Posterior vena cava (tissue), 2 donors: ENCODE measurements at regions not wholly inside any gene's neighbourhood (a gene's known extent, or its start where the extent isn't known, plus 50 kb on each side); places are given as distances from the start of the nearest gene placed in this dataset.

Source experiments
- DNase-seq: peaks from one replicate; pipeline ENCODE4 v3.0.0-alpha.2; 2020; ENCODE audit warnings: low spot score
- intact Hi-C, 2 donors: fragments of 100-400 bp; cut with DNase I; formaldehyde crosslinking; loops; one replicate each; pipeline versions ENCODE4 v1.14.1 to v1.14.2; 2022 to 2023
- donor health status: DM: yes; HTN: yes; CAD: no.
- donor health status: DM: yes; HTN: yes; CAD: no.

DNA sequence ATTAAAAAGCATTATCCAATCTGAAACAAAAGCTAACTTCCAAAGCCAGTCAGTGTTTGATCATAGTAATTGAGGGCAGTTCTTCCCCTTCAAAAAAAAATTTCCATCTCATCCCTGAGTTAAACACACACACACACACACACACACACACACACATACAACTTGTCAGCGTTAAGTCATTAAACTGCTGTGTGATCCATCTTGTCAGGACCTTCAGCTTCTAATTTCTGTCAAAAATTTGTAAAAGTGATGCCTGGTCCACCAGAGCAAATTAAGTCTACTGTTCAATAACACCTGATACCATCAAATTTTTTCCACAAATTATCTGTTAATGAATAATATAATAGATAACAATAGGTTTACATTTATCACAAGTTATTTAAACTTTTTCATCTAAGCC, 198.7 kb downstream of the GPX5 start:
- no peak for DNase-seq
- intact Hi-C loops: no loop called here

DNA sequence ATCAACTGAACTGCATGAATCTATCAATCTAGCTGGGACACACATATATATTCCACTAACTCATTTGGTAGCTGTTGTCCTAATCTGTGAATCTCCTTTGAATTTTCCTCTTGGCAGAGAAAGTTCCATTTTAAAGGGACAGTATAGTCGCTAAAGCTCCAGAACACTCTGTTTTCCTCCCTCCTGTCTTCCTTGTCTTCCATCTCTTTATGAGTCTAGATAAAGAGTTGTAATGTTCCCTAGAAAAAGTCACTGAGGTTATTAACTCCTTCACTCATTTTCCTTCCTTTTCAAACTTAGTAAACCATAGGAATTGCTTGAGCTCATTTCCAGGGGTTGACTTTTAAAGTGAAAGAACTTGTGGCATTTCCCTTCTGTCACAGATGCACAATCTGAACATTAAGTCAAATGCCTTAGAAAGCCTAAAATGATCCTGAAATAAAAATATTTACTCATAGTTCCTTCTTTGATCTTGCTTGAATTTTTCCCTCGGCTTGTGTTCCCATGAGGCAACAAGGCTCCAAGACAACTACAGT, 198.4 kb downstream of the TRIM27 start:
- DNase-seq: no peak
- intact Hi-C loops: no loop called here

DNA sequence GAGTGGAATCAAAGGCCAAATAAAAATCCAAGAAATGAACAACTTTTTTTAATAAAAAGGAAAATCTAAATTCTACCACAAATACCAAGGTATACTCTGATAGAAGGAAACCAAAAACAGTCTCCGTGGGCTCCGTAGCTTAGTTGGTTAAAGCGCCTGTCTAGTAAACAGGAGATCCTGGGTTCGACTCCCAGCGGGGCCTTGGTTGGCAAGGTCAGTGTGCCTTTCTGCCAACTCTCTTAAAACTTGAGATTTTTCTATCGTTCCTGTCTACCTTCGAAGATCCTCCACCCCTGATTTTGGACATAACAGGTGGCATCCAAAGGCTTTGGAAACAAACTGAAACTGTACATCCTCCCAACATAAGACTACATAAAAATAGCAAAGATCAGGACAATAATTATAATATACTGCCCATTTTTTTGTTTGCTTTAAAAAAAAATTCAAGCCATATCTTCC, 197.9 kb downstream of the TRIM27 start:
- intact Hi-C loops: no loop called here
- DNase-seq: no peak

DNA sequence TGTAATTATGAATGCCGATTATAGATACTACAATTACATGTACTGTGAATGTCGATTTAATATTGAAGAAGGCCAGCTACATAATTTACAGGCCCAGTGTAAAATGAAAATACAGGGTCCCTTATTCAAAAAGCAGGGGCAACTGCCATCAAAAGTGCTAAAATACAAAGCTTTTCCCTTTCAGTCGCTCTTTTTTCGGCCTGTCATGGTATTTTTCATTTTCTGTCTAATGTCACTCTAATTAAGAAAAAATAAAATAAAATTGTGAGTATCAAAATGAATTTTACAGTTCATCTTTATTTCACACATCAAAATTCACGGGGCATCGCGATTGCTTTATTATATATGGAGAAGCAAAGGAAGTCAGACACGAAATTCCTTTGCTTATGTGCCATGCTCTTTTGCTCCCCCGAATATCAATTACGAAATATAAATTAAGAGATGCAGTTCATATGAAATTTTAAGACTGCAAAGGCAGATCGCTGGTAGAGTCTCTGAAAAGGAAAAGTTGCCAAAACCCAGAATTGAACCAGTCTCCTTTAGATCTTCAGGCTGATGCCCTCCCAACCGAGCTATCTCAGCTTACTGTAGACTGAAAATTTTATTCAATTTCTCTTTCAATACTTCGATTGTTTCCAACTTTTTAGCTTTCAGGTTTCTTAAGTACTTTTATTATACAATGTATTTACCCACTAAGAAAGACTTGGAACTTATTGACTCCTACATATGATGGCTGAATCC, 197.0 kb downstream of the TRIM27 start:
- intact Hi-C loops: no loop called here
- DNase-seq: no peak

DNA sequence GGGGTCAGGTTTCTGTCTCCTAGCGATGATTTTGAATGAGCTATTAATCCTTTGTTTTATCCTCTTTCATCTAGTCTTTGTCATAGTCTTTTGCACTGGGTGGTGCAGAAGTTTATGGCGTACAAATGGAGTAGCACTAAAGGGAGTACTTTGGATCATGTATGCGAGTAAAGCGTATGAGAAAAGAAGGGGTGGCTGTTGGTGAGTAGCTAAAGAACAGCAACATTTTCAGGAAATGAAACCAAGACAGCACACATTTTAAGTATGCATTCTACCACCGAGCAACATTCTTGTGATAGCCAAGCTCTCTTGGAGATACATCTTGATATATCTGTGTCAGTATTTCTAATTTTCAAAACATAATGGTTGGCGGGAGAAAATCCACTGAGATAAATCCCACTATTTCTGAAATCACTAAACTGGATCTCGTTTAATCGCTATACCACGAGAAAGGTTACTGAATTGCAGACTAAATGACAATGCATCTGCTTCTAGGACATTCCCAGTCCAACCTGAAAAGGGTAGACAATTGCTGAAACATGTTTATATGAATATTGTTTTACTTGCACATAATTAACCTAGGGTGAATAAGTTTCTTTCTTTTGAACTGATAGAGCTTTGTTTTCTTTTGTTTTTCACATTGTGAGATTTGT, 196.1 kb downstream of the TRIM27 start:
- intact Hi-C loops: no loop called here
- DNase-seq: no peak

DNA sequence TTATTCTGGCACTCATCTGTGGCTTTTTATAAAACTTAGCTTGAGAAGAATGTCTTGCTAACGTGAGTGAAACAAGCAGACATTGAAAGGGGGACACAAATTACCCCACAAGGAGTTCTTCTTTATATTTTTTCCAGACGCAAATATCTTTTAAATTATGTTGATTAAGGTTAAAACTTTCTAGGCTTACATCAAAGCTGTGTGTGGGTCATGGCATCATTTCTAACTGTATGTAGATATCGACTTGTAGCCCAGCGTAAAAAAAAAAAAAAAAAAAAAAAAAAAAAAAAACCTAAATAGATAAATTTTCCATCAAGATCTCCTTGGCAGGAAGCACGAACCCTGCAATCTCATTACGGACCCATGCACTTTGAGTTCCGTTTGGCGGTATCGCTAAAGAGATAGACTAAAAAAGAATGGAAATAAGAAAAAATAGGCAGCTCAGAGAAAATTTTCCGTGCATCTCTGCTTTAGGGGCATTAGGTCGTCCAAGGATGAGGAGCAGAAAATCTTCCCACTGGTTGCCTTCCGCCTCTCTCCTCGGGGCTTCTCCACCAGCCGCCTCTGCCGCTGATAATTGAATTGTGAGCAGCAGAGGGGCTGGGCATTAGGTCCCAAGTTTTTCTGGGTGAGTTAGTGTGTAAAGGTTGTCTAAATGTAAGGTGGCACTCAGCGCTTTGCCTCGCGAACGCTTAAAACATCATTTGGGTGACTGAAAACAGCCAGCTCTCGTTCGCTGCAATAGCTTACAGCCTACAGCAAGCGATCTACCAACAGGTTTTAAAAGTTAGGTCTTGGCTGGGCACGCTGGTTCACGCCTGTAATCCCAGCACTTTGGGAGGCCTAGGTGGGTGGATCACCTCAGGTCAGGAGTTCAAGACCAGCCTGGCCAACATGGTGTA, 194.0 kb downstream of the TRIM27 start:
- no peak for DNase-seq
- intact Hi-C loops: no loop called here

DNA sequence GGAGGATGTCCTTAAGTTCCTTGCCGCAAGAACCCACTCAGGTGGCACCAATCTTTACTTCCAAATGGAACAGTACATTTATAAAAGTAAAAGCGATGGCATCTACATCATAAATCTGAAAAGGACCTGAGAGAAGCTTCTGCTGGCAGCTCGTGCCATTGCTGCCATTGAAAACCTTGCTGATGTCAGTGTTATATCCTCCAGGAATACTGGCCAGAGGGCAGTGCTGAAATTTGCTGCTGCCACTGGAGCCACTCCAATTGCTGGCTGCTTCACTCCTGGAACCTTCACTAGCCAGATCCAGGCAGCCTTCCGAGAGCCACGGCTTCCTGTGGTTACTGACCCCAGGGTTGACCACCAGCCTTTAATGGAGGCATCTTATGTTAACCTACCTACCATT, 191.7 kb downstream of the TRIM27 start:
- intact Hi-C loops: no loop called here
- DNase-seq: no peak

DNA sequence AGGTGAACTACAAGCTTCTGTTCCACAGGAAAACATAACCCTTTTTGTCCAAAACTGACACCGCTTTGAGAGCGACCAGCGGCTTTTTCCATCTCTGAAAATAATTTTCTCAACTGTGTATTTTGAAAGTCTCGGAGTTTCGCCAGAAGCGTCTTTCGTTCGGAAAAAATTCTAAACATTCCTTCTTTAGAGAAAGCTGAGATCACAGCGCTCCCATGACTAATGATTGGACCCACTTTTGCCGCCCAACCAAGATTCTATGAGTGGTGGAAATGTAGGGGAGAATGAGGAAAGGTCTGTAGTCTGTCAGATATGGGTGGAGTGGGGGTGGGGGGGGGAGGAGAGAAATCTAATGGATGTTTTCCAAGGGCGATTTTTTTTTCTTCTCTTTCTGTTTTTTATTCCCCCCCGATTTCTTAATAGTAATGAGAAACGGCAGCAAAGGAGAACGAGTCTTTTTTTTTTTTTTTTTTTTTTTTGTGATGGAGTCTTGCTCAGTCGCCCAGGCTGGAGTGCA, 189.3 kb downstream of the TRIM27 start:
- intact Hi-C loops: no loop called here
- DNase-seq: no peak

DNA sequence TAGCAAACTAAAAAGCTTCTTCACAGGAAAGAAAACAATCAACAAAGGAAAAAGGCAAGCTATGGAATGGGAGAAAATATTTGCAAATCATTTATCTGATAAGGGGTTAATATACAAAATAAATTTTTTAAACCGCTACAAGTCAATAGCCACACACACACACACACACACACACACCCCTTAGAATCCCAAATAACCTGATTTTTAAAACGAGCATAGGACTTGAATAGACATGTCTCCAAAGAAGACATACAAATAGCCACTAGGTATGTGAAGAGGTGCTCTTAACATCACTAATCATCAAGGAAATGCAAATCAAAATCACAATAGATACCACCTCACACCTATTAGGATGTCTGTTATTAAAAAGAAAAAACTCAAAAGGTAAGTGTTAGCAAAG, 187.7 kb downstream of the TRIM27 start:
- intact Hi-C loops: no loop called here
- DNase-seq: no peak

DNA sequence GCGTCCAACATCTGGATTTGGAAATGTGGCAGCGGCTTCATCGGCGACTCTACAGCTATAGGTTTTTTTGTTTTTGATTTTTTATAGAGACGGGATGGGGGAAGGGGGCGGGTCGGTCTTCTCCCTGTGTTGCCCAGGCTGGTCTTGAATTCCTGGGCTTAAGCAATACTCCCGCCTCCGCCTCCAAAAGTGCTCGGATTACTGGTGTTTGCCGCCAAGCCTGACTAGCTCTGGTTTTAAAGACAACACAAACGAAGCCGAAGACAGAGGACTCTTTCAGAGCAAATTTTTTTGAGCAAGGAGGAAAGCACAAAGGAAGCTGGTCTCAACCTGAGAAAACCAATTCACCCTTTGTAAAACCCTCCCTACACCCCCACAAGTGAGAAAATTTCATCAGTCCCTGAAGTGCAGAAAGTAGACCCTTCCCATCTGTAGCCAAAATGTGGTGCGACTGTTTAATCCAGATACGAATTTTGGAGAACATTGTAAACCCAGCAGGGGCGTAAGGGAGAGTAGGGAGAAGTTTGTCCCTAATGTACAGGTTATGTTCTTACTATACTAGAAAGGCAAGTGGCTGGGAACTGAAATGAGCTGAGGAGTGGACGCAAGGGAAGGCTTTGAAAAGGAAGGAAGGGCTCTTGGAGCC, 185.9 kb downstream of the TRIM27 start:
- DNase-seq: no peak
- intact Hi-C loops: no loop called here

DNA sequence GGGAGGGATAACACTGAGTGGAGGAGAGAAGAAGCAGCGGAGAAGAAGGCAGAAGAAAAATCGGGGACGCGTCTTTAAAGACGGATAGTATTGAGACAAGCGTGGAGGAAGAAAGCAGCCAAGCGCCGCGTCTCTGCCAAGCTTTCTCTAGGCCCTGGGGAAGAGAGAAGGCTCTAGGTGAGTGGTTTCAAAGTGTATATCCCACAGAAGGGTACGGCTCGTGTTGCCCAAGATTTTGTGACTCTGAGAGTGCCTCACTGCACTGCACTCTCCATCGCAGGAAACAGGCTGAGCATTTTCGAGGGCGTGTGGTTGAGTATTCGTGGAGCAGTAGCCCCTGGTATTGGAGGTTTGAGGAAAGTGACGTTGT, 185.4 kb downstream of the TRIM27 start:
- no peak for DNase-seq
- intact Hi-C loops: no loop called here

DNA sequence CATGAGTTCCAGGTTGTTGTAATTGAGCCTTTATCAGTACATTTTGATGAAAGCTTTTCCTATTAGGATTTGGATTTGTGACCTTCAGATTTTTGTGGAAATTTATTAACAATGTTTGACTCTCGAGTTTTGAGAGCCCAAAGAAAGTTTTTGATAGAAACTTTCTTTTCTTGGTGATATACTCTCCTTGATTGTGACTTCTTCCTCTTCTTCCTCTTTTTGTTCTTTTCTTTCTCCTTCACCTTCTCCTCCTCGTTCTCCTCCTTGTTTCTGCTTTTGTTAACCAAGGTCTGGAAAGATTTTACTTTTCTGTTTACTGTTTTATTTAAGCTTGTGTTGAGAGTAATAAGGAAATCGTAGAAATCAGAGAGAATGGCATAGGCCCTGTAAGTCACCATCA, 182.4 kb downstream of the TRIM27 start:
- intact Hi-C loops: no loop called here
- no peak for DNase-seq

DNA sequence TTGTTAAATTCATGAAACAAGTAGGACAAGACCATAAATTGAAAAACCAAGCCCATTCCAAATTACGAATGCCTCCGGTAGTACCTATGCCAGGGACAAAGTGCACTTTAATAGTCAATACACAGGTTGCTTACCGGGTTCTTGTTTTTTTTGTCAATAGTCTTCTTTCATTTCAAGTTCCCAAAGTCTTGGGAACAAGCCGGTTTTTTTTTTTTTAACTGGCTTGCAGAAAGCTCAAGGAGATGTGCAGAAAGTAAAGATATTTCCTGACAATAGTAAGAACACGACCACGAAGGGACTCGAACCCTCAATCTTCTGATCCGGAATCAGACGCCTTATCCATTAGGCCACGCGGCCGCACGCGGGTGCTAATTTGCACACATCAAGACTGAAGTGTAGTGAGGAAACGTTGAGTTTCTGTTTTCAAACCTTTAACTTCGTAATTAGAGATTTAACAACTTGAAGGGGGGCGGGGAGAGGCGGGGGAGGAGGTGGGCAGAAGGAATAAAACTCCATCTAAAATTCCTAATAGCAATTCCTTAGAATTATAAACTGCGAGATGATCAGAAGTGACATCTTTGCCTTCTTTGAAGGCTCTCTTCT, 181.0 kb downstream of the TRIM27 start:
- DNase-seq: no peak
- intact Hi-C loops: no loop called here

DNA sequence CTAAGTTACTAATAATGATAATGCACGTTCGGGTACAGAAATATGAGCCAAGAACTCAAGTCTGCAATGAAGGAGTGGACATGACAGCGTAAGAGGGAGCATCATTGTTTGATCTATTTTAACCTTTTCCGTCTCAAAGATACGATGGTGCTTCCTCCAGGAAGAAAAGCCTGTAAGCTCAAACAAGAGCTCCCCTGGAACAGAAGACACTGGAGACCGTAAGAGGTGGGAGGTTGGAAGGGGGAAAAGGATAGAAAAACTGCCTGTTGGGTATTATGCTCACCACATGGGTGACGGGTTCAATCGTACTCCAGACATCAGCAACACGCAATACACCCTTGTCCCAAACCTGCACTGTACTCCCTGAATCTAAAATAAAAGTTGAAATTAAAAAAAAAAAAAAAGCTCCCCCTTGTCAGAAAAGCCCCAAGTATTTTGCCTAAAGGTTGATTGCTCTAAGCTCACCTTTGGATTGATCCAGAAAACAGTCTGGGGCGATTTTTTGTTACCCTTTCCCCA, 180.5 kb downstream of the TRIM27 start:
- no peak for DNase-seq
- intact Hi-C loops: no loop called here

DNA sequence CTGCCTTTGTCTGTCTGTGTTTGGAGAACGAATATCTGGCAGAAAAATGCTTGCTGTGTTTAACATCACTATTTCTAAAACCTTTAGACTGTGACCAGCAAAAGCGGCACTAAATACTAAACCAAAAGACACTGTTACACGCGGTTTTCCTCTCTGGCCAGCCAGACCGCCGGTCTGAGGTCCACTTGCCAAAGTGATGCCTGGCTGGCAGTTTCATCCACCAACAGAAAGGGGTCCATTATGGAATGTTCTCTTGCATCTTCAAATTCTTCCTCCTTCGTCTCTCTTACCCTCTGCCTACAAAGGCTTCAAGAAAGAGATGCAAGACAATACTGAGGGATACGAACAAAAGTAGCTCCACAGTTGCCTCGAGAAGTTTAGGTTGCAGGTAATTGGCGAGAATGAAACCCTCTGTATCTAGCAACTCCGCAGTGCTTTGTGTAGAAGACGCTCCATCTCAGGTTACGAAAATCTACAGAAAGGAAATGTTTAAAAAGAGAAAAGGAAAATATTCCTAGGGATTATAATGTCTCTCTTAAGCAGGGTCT, 176.6 kb downstream of the TRIM27 start:
- intact Hi-C loops: no loop called here
- DNase-seq: no peak

DNA sequence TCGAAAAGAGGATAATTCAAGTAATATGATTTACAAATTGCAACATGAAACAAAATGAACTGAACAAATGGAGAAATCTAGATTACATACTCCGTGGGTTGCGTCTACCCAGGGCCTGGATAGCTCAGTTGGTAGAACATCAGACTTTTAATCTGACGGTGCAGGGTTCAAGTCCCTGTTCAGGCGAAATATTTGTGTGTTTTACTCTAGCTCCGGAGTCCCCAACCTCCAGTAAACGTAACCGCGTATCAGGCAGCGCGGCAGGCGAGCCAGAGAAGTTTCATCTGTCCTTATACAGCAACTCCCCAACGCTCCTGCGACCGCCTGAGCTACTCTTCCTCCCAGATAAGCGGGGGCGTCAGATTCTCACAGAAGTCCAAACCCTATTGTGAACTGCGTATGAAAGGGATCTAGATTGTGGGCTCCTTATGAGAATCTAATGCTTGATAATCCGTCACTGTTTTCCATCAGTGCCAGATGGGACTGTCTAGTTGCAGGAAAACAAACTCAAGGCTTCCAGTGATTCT, 176.1 kb downstream of the TRIM27 start:
- intact Hi-C loops: no loop called here
- no peak for DNase-seq

DNA sequence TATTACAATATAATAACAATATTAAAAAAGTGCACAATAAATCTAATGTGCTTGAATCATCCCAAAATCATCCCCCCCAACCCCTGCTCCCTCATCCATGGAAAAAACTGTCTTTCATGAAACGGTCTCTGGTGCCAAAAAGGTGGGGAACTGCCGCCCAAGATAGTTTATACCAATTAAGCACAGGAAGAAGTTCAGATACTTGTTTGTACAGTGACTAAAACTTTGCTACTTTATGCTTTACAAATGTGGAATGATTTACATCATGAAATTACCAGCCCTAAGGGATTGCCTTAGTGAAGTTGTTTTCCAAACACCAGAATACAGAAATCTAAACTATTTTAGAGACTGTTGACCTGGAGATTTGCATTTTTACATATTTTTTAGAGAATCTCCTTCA, 175.6 kb downstream of the TRIM27 start:
- no peak for DNase-seq
- intact Hi-C loops: no loop called here

DNA sequence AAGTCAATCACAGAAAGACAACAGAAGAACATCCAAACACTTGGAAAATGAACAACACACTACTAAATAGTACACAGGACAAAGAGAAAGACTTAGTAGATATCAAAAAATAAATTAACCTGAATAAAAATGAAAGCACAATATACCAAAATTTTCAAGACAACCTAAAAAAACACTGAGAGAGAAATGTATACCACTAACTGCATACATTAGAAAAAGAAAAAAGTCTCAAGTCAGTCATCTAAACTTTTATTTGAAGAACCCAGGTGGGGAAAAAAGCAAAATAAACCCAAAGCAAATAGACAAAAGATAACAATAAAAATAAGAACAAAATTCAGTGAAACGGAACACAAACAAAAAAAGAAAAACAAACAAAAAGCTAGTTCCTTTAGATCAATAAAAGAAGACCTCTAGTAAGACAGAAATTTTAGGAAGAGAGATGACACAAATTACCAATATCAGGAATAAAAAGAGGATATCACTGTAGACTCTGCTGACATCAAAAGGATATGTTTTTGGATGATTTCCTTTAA, 172.8 kb downstream of the TRIM27 start:
- intact Hi-C loops: no loop called here
- no peak for DNase-seq
